NCI-H2107 treated with DMSO at 0.1 percent for 48 hours (cell line): ENCODE measurements at regions not wholly inside any gene's neighbourhood (a gene's known extent, or its start where the extent isn't known, plus 50 kb on each side); places are given as distances from the start of the nearest gene placed in this dataset.

Experiments used
- DNase-seq: peaks from one replicate; lab custom pipeline; 2025; ENCODE audit not compliant: unreplicated experiment; lab: John Stamatoyannopoulos, UW

DNA sequence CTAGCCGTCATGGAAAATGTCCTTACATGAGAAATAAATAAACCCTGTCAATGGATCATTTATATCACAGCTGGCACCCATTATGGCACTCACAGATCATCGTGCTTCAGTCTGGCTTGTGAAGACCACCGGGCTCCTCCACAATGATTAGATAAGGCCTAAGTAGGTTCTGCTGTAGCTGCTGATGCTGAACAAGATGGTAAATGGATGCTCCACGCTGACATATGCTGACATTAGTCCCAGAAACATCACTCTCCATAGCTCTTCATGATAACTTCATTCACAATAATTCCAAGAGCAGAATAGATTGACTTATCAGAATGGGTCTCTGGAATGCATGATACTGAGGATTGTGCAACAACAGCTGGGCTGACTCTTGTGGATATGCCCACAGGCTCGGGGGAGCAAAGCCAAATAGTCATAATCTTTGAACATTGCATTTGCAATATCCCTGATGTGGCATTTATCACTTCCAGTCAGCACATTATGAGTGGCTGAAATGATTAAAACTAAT, 63.8 kb upstream of the RXFP2 start:
- no peak for DNase-seq

DNA sequence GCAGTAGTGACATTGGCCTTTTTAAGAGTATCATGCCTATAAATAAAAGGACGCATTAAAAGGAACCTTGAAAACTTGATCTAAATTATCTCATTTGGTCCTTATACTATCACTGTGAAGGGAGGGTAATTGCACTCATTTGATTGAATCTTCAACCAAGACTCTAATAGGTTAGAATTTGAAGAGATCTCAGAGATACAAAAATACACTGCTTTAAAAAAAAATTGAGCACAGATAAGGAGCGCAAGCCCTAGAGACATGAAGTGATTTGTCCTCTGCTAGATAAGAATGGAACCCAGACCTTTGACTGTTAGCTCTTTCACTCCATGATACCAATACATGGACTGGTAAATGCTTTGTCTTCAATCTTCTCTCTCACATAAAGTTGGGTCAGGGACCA, 58.2 kb upstream of the RXFP2 start:
- DNase-seq, result no peak

DNA sequence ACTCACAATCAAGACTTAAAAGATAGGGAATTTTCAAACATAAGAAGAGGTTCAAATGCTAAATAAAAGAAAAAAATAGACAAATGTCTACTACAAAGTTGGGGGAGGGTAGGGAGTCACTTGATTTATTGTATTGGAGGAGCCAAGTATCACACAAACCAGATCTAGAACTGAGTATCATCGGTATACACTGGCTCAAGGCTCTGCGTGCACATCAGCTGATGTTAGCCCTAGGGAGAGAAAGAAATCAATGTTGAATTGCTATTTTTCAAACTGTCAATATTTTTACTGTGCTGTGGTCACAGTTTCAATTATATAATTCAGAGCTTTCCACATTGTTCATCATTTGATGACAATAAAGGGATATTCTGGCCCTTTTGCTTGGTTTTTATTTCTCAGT, 54.9 kb upstream of the RXFP2 start:
- DNase-seq, result no peak

DNA sequence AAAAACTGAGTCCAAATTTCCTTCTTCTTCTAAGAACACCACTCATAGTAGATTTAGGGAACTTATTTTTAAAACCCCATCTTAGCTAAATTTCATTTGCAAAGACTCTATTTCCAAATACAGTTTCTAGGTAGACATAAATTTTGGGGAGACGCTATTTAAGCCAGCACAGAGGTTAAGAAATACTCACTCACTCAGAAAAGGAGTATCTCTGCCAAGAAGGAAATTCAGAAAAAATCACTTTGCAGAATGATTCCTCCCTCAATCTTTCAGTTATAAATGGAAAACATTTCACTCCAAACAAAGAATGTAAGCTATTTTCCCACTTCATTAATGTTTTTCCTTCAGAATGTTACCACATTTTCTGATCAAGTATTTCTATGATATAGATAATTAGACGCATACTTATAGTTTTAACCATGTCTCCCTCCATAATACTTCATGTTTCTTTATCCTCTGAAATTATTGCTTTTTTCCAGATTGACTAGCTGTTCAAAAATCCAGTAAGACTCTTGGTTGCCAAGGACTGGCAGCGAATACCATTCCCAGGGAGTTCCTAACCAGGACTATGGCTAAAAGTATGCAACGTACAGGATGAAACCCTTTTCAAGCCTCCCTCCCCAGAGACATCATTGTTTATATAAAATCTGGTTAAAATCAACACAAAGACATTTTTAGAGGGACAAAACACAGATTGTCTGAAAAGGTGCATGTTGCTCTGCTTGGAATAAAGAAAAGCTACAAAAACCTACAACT, 52.5 kb upstream of the RXFP2 start:
- DNase-seq, result no peak
